Activated CD8-positive, alpha-beta memory T cell treated with anti-CD3 and anti-CD28 coated beads, Interleukin-2, amount 10 ng/mL, durations not matched to agents 7 days and 5 days (primary cell): ENCODE measurements at regions not wholly inside any gene's neighbourhood (a gene's known extent, or its start where the extent isn't known, plus 50 kb on each side); places are given as distances from the start of the nearest gene placed in this dataset.

Experiments used
- ATAC-seq: fragments of 150-1000 bp; cut with Tn5 transposase; one replicate; pipeline ENCODE4 v1.10.0; 2021; ENCODE audit warnings: moderate library complexity
- CTCF ChIA-PET: fragments of 350-600 bp; sonication (Branson Sonifier 250); formaldehyde crosslinking; loops from one replicate; lab custom pipeline; 2021; ENCODE audit warnings: antibody characterized with exemption; lab: Charles Lee
- DNase-seq: peaks from one replicate; pipeline ENCODE4 v3.0.0-alpha.2; 2020
- H3K27ac Mint-ChIP-seq: one replicate; pipeline ENCODE4 v1.8.0; 2021; ENCODE audit warnings: mild to moderate bottlenecking, mixed read lengths
- H3K27me3 Mint-ChIP-seq: one replicate; pipeline ENCODE4 v1.8.0; 2021; ENCODE audit warnings: mixed read lengths
- H3K36me3 Mint-ChIP-seq: one replicate; pipeline ENCODE4 v1.8.0; 2021; ENCODE audit warnings: mild to moderate bottlenecking, mixed read lengths
- H3K4me1 Mint-ChIP-seq: one replicate; pipeline ENCODE4 v1.8.0; 2021; ENCODE audit warnings: mixed read lengths
- H3K4me3 Mint-ChIP-seq: one replicate; pipeline ENCODE4 v1.8.0; 2021; ENCODE audit warnings: mild to moderate bottlenecking, moderate library complexity, mixed read lengths
- H3K9me3 Mint-ChIP-seq: one replicate; pipeline ENCODE4 v1.8.0; 2022; ENCODE audit warnings: low read depth, mixed read lengths

- H3K27me3 Mint-ChIP-seq, result no peaks in the 10 kb centered on the region
- no peaks in the 10 kb centered on the region for H3K36me3 Mint-ChIP-seq
- no peak overlapping the region for H3K4me3 Mint-ChIP-seq
- no peak for ATAC-seq
- H3K9me3 Mint-ChIP-seq, result no peaks in the 10 kb centered on the region
- no peak overlapping the region for H3K27ac Mint-ChIP-seq
- no peak for DNase-seq
- H3K4me1 Mint-ChIP-seq, result no peaks in the 10 kb centered on the region
- CTCF ChIA-PET, result no interaction called here
Observed at GRCh38 chr2:193796847-193797246, 1602.1 kb upstream of the TMEFF2 start.

- H3K27me3 Mint-ChIP-seq, result no peaks in the 10 kb centered on the region
- no peak for ATAC-seq
- no peaks in the 10 kb centered on the region for H3K4me1 Mint-ChIP-seq
- no peak for DNase-seq
- no peaks in the 10 kb centered on the region for H3K36me3 Mint-ChIP-seq
- no peak overlapping the region for H3K27ac Mint-ChIP-seq
- no peak overlapping the region for H3K4me3 Mint-ChIP-seq
- CTCF ChIA-PET, result no interaction called here
- no peaks in the 10 kb centered on the region for H3K9me3 Mint-ChIP-seq
Observed at GRCh38 chr2:193793914-193794313, 1599.2 kb upstream of the TMEFF2 start.

- no peaks in the 10 kb centered on the region for H3K36me3 Mint-ChIP-seq
- H3K4me3 Mint-ChIP-seq, result no peak overlapping the region
- ATAC-seq (no peak), DNase-seq (no peak)
- no peaks in the 10 kb centered on the region for H3K9me3 Mint-ChIP-seq
- no peak overlapping the region for H3K27ac Mint-ChIP-seq
- no peaks in the 10 kb centered on the region for H3K4me1 Mint-ChIP-seq
- CTCF ChIA-PET, result no interaction called here
- no peaks in the 10 kb centered on the region for H3K27me3 Mint-ChIP-seq
Observed at GRCh38 chr2:193783681-193784080, 1588.9 kb upstream of the TMEFF2 start.

GRCh38 chr2:193778293-193778692, 1583.6 kb upstream of the TMEFF2 start:
- H3K27ac Mint-ChIP-seq, result no peak overlapping the region
- no peaks in the 10 kb centered on the region for H3K27me3 Mint-ChIP-seq
- no peaks in the 10 kb centered on the region for H3K4me1 Mint-ChIP-seq
- no peaks in the 10 kb centered on the region for H3K36me3 Mint-ChIP-seq
- no peak overlapping the region for H3K4me3 Mint-ChIP-seq
- CTCF ChIA-PET, result no interaction called here
- DNase-seq (no peak), ATAC-seq (no peak)
- no peaks in the 10 kb centered on the region for H3K9me3 Mint-ChIP-seq

GRCh38 chr2:193776988-193777387, 1582.3 kb upstream of the TMEFF2 start:
- no peak overlapping the region for H3K4me3 Mint-ChIP-seq
- no peaks in the 10 kb centered on the region for H3K36me3 Mint-ChIP-seq
- DNase-seq (no peak), ATAC-seq (no peak)
- CTCF ChIA-PET, result interaction anchor here (0.7 kb wide), 1 partner anchor 980 kb away, joined by 3 read pairs; no protein-coding TSS in a partner anchor
- H3K27ac Mint-ChIP-seq, result no peak overlapping the region
- H3K27me3 Mint-ChIP-seq, result no peaks in the 10 kb centered on the region
- no peaks in the 10 kb centered on the region for H3K9me3 Mint-ChIP-seq
- no peaks in the 10 kb centered on the region for H3K4me1 Mint-ChIP-seq

- H3K36me3 Mint-ChIP-seq, result no peaks in the 10 kb centered on the region
- DNase-seq, result no peak
- CTCF ChIA-PET, result no interaction called here
Observed at GRCh38 chr2:193774166-193774565, 1579.4 kb upstream of the TMEFF2 start.

GRCh38 chr2:193751299-193751698, 1556.6 kb upstream of the TMEFF2 start:
- CTCF ChIA-PET, result no interaction called here
- no peak overlapping the region for H3K27ac Mint-ChIP-seq

More at GRCh38 chr2:193774166-193774565, 1579.4 kb upstream of the TMEFF2 start:
- no peak for ATAC-seq
- no peaks in the 10 kb centered on the region for H3K4me1 Mint-ChIP-seq
- H3K27me3 Mint-ChIP-seq, result no peaks in the 10 kb centered on the region
- H3K4me3 Mint-ChIP-seq, result no peak overlapping the region
- no peak overlapping the region for H3K27ac Mint-ChIP-seq
- no peaks in the 10 kb centered on the region for H3K9me3 Mint-ChIP-seq

GRCh38 chr2:193749485-193749884, 1554.8 kb upstream of the TMEFF2 start:
- Mint-ChIP-seq H3K4me3 (no peak overlapping the region), H3K27ac (no peak overlapping the region), H3K27me3 (no peaks in the 10 kb centered on the region), H3K4me1 (no peaks in the 10 kb centered on the region), H3K36me3 (no peaks in the 10 kb centered on the region), H3K9me3 (peaks cover 3% of the 10 kb centered on the region)
- DNase-seq (no peak), ATAC-seq (no peak)
- CTCF ChIA-PET, result interaction anchor here (0.7 kb wide), 1 partner anchor 11 kb away, joined by 3 read pairs; no protein-coding TSS in a partner anchor

More at GRCh38 chr2:193751299-193751698, 1556.6 kb upstream of the TMEFF2 start:
- Mint-ChIP-seq H3K4me3 (no peak overlapping the region), H3K9me3 (no peaks in the 10 kb centered on the region), H3K4me1 (no peaks in the 10 kb centered on the region), H3K36me3 (no peaks in the 10 kb centered on the region), H3K27me3 (no peaks in the 10 kb centered on the region)
- ATAC-seq, result no peak
- no peak for DNase-seq

- Mint-ChIP-seq H3K27me3 (no peaks in the 10 kb centered on the region), H3K9me3 (peaks cover 3% of the 10 kb centered on the region), H3K4me3 (no peak overlapping the region), H3K36me3 (no peaks in the 10 kb centered on the region), H3K27ac (no peak overlapping the region), H3K4me1 (no peaks in the 10 kb centered on the region)
- no peak for ATAC-seq
- no peak for DNase-seq
- CTCF ChIA-PET, result no interaction called here
Observed at GRCh38 chr2:193743089-193743488, 1548.4 kb upstream of the TMEFF2 start.

- Mint-ChIP-seq H3K4me1 (no peaks in the 10 kb centered on the region), H3K9me3 (no peaks in the 10 kb centered on the region), H3K4me3 (no peak overlapping the region), H3K36me3 (no peaks in the 10 kb centered on the region), H3K27ac (no peak overlapping the region), H3K27me3 (no peaks in the 10 kb centered on the region)
- DNase-seq (no peak), ATAC-seq (no peak)
- CTCF ChIA-PET, result no interaction called here
Observed at GRCh38 chr2:193738892-193739291, 1544.2 kb upstream of the TMEFF2 start.

- no peaks in the 10 kb centered on the region for H3K4me1 Mint-ChIP-seq
- H3K27me3 Mint-ChIP-seq, result no peaks in the 10 kb centered on the region
- H3K9me3 Mint-ChIP-seq, result peaks cover 2% of the 10 kb centered on the region
- no peak overlapping the region for H3K27ac Mint-ChIP-seq
- CTCF ChIA-PET, result no interaction called here
- DNase-seq (no peak), ATAC-seq (no peak)
- H3K4me3 Mint-ChIP-seq, result no peak overlapping the region
- H3K36me3 Mint-ChIP-seq, result no peaks in the 10 kb centered on the region
Observed at GRCh38 chr2:193712912-193713311, 1518.2 kb upstream of the TMEFF2 start.

- Mint-ChIP-seq H3K9me3 (no peaks in the 10 kb centered on the region), H3K36me3 (no peaks in the 10 kb centered on the region), H3K27me3 (no peaks in the 10 kb centered on the region), H3K27ac (no peak overlapping the region), H3K4me3 (no peak overlapping the region), H3K4me1 (no peaks in the 10 kb centered on the region)
- ATAC-seq (no peak), DNase-seq (no peak)
- CTCF ChIA-PET, result no interaction called here
Observed at GRCh38 chr2:193703411-193703810, 1508.7 kb upstream of the TMEFF2 start.

GRCh38 chr2:193701484-193701883, 1506.8 kb upstream of the TMEFF2 start:
- Mint-ChIP-seq H3K4me1 (no peaks in the 10 kb centered on the region), H3K27me3 (no peaks in the 10 kb centered on the region), H3K27ac (no peak overlapping the region), H3K4me3 (no peak overlapping the region), H3K9me3 (no peaks in the 10 kb centered on the region), H3K36me3 (no peaks in the 10 kb centered on the region)
- DNase-seq (no peak), ATAC-seq (no peak)
- CTCF ChIA-PET, result no interaction called here

GRCh38 chr2:193695367-193695766, 1500.6 kb upstream of the TMEFF2 start:
- Mint-ChIP-seq H3K27ac (no peak overlapping the region), H3K36me3 (no peaks in the 10 kb centered on the region), H3K4me1 (no peaks in the 10 kb centered on the region), H3K9me3 (no peaks in the 10 kb centered on the region), H3K4me3 (no peak overlapping the region), H3K27me3 (no peaks in the 10 kb centered on the region)
- DNase-seq (no peak), ATAC-seq (no peak)
- CTCF ChIA-PET, result no interaction called here

GRCh38 chr2:193693758-193694157, 1499.0 kb upstream of the TMEFF2 start:
- Mint-ChIP-seq H3K9me3 (no peaks in the 10 kb centered on the region), H3K4me1 (no peaks in the 10 kb centered on the region), H3K4me3 (no peak overlapping the region), H3K27me3 (no peaks in the 10 kb centered on the region), H3K27ac (no peak overlapping the region), H3K36me3 (no peaks in the 10 kb centered on the region)
- DNase-seq (no peak), ATAC-seq (no peak)
- CTCF ChIA-PET, result no interaction called here
